H1 (cell line): ENCODE measurements at regions not wholly inside any gene's neighbourhood (a gene's known extent, or its start where the extent isn't known, plus 50 kb on each side); places are given as distances from the start of the nearest gene placed in this dataset.

ENCODE experiments used
- ASH2L ChIP-seq: fragments of 200-600, 300-600 bp; sonication (generic); IDR thresholded peaks from one replicate; pipeline ENCODE4 v1.7.1; 2017; ENCODE audit warnings: low read length
- BACH1 ChIP-seq: IDR thresholded peaks from 2 replicates; pipeline ENCODE4 v1.6.1; 2012; ENCODE audit warnings: low read length, improper control_type of control experiment
- BRCA1 ChIP-seq: IDR thresholded peaks from 2 replicates; pipeline ENCODE4 v1.6.1; 2012; ENCODE audit warnings: low read depth, low read length, improper control_type of control experiment
- CBX5 ChIP-seq: fragments of 300-800, 300-1000 bp; sonication (generic); IDR thresholded peaks from 2 replicates; pipeline ENCODE4 v1.7.1; 2016; ENCODE audit warnings: antibody characterized with exemption, low read length, low read depth
- CHD7 ChIP-seq: fragments of 300-600 bp; sonication (generic); IDR thresholded peaks from 2 replicates; pipeline ENCODE4 v1.7.1; 2012; ENCODE audit warnings: low read length, moderate library complexity, mild to moderate bottlenecking, inconsistent platforms; ENCODE audit not compliant: insufficient replicate concordance
- CTBP2 ChIP-seq: IDR thresholded peaks from 2 replicates; pipeline ENCODE4 v1.7.0; 2011; ENCODE audit warnings: borderline replicate concordance, mild to moderate bottlenecking, moderate library complexity, mixed read lengths, low read length; ENCODE audit not compliant: insufficient read depth, insufficient read length
- KDM1A ChIP-seq: fragments of 200-600, 300-600 bp; sonication (generic); IDR thresholded peaks from 2 replicates; pipeline ENCODE4 v1.7.1; 2016; ENCODE audit warnings: mild to moderate bottlenecking, low read length, borderline replicate concordance
- MAFK ChIP-seq: IDR thresholded peaks from 2 replicates; pipeline ENCODE4 v1.6.1; 2012; ENCODE audit warnings: low read depth, mild to moderate bottlenecking, improper control_type of control experiment, low read length
- POU5F1 ChIP-seq: IDR thresholded peaks from 2 replicates; pipeline ENCODE4 v1.6.1; 2011; ENCODE audit warnings: low read depth, mild to moderate bottlenecking, low read length, moderate library complexity
- RFX5 ChIP-seq: IDR thresholded peaks from 2 replicates; pipeline ENCODE4 v1.6.1; 2011; ENCODE audit warnings: low read depth, low read length, improper control_type of control experiment, borderline replicate concordance
- SRF ChIP-seq: IDR thresholded peaks from 2 replicates; pipeline ENCODE4 v1.6.1; 2011; ENCODE audit warnings: mild to moderate bottlenecking, low read depth, low read length, moderate library complexity
- TAF1 ChIP-seq: IDR thresholded peaks from 2 replicates; pipeline ENCODE4 v1.6.1; 2011; ENCODE audit warnings: mild to moderate bottlenecking, low read depth, low read length
- TAF7 ChIP-seq: optimal IDR thresholded peaks from 2 replicates; pipeline ENCODE3; 2011; ENCODE audit warnings: low read depth, mild to moderate bottlenecking, inconsistent platforms, low read length, moderate library complexity, borderline replicate concordance

- TF ChIP-seq CHD7 (no peak), ASH2L (no peak), CTBP2 (no peak), BRCA1 (no peak), KDM1A (no peak), POU5F1 (no peak), CBX5 (no peak), MAFK (no peak), TAF1 (no peak), BACH1 (no peak), SRF (no peak), RFX5 (no peak), TAF7 (no peak)
Observed at GRCh38 chr4:189443341-189443740, 497.3 kb upstream of the FRG1 start (continued).
